Coronary artery (tissue), 2 donors: ENCODE measurements at regions not wholly inside any gene's neighbourhood (a gene's known extent, or its start where the extent isn't known, plus 50 kb on each side); places are given as distances from the start of the nearest gene placed in this dataset.
A peak's percentile ranks its signal among the peaks of the same experiment; 100 is the strongest.
"Not testable (repeated sequence)": the region's sequence is repeated elsewhere in the genome, so short reads cannot be mapped to it uniquely, and the experiment has no call there.

Experiments used
- DNase-seq: peaks from one replicate; pipeline ENCODE4 v3.0.0-alpha.2; 2017; ENCODE audit warnings: low spot score
- H3K27ac ChIP-seq, 2 donors: fragments of 200-600 bp; sonication (generic); one replicate each; pipeline ENCODE4 v1.5.1; 2016 to 2019
- H3K4me3 ChIP-seq: fragments of 200-600 bp; sonication (generic); 2 replicates; pipeline ENCODE4 v1.5.1; 2016; ENCODE audit warnings: mild to moderate bottlenecking, moderate library complexity
- CTCF ChIP-seq: fragments of 200-600 bp; sonication (generic); IDR thresholded peaks from one replicate; pipeline ENCODE4 v1.5.1; 2019; ENCODE audit warnings: antibody characterized with exemption

- peak overlapping the region; percentile 56 to 82 for H3K27ac ChIP-seq
- peak; percentile 78 for DNase-seq
- no peak for TF ChIP-seq CTCF
- H3K4me3 ChIP-seq = peak overlapping the region; percentile 58
Measured at GRCh38 chr1:192904438-192904895, 95.6 kb downstream of the RGS2 start.

DNA sequence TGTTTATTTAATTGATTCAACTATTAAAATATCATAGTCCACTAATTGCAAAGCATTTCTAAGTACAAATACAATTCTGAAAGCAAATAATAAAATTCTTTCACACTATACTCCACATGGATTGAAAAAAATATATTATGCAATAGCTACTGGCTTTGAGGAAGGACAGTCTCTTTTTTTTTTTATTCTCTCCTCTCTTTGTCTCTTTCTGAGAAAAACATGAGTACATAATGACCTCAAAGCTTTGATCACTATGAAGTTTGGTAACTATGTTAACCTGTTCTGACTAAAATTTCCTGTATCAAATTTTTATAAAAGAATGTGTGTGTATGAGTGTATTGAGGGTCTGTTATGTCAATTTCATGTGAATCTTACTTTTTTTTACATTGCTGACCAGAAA, 96.2 kb downstream of the RGS2 start:
- Histone ChIP-seq H3K4me3 (peak overlapping the region; percentile 58), H3K27ac (peak overlapping the region; percentile 56 to 82)
- DNase-seq = no peak
- TF ChIP-seq CTCF = no peak

DNA sequence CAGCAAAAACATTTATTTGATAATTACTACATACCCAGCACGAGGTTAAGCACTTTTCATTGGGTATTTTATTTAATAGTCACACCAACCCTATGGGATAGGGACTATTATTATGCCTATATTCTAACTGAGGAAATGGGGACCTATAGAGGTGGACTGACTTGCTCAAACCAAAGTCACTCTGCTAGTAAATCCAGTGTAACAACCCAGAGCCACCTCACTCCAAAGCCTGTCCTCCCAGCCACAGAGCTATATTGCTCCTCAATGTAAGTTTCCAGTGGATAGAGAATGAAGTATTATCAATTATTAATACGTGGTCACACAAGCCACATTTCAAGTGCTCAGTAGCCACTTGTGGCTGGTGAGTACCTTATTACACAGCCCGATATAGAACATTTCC, 97.5 kb downstream of the RGS2 start:
- Histone ChIP-seq H3K4me3 (no peak overlapping the region), H3K27ac (no peak overlapping the region)
- no peak for DNase-seq
- no peak for TF ChIP-seq CTCF

DNA sequence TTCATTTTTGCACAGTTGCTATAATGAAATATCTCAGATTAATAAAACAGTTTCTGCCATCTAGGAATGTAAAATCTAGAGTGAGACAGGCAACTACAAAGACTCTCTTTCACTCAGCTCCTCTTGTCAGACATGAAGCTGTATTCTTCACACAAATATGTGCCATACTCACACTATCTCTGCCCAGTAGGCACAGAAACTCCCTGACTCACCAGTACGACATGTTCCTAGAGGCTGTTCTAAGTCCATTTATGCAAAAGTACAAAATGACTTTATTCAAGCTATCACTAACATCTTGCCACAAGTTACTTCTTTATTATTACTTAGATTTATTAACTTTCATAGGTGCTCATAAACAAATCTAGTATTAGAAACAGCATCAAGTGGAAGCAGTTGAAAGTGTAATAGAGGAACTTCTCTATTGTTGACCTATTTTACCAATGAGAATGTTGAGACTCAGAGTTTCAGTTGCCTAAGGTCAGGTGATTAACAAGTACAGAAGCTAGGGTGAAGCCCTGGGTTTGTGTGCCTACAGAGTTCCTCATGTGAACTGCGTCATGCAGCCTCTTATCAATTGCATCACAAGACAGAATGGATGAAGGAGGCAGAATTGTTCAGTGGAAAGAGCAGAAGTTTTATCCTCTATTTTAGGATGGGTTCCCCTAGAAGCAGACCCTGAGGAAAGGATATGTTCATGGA, 98.9 kb downstream of the RGS2 start:
- no peak overlapping the region for H3K27ac ChIP-seq
- no peak for DNase-seq
- H3K4me3 ChIP-seq = no peak overlapping the region
- TF ChIP-seq CTCF = no peak

GRCh38 chr1:192911896-192912656, 103.2 kb downstream of the RGS2 start:
- DNase-seq, H3K27ac ChIP-seq, H3K4me3 ChIP-seq: not testable (repeated sequence)

DNA sequence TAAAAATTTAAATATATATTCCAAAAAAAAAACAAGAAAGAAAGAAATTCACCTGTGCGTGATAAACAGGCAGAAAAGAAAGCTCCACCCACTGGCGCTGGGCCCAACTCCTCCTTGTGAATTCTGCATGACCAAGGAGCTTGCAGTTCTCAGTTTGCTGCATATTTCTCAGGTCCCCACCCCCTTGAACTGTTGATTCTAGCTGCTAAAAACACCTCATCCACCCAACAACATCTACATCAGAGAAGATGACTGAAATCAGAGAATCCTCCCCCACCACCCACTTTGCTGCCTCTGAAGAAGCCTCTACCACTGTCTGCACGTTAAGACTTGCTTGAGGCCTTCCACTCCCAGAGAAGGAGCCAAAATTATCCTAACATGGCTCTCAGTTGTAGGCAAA, 104.8 kb downstream of the RGS2 start:
- TF ChIP-seq CTCF = no peak
- DNase-seq = no peak
- H3K27ac ChIP-seq = no peak overlapping the region

GRCh38 chr1:192914092-192914491, 105.3 kb downstream of the RGS2 start:
- no peak for DNase-seq
- no peak overlapping the region for H3K4me3 ChIP-seq
- no peak overlapping the region for H3K27ac ChIP-seq
- no peak for TF ChIP-seq CTCF

More for the DNA sequence above, 104.8 kb downstream of the RGS2 start:
- H3K4me3 ChIP-seq = no peak overlapping the region
